KMS-11 (cell line): ENCODE measurements at regions not wholly inside any gene's neighbourhood (a gene's known extent, or its start where the extent isn't known, plus 50 kb on each side); places are given as distances from the start of the nearest gene placed in this dataset.
"Not testable (repeated sequence)": the region's sequence is repeated elsewhere in the genome, so short reads cannot be mapped to it uniquely, and the experiment has no call there.

Experiments used
- H2AFZ ChIP-seq: fragments of 200-600 bp; sonication (generic); 2 replicates; pipeline ENCODE4 v1.6.1; 2016; ENCODE audit warnings: antibody characterized with exemption, mixed run types, low read depth
- H3K27ac ChIP-seq: fragments of 200-600 bp; sonication (generic); 2 replicates; pipeline ENCODE4 v1.6.1; 2016; ENCODE audit warnings: mild to moderate bottlenecking, mixed run types
- H3K27me3 ChIP-seq: fragments of 200-600 bp; sonication (generic); 2 replicates; pipeline ENCODE4 v1.6.1; 2017; ENCODE audit warnings: mild to moderate bottlenecking, low read depth, mixed run types, moderate library complexity; ENCODE audit not compliant: insufficient read depth
- H3K36me3 ChIP-seq: fragments of 200-600 bp; sonication (generic); 2 replicates; pipeline ENCODE4 v1.6.1; 2017; ENCODE audit warnings: mild to moderate bottlenecking, mixed run types; ENCODE audit not compliant: insufficient read depth
- H3K4me1 ChIP-seq: fragments of 200-600 bp; sonication (generic); 2 replicates; pipeline ENCODE4 v1.6.1; 2016; ENCODE audit warnings: mild to moderate bottlenecking, low read depth, mixed run types; ENCODE audit not compliant: poor library complexity, severe bottlenecking
- H3K4me2 ChIP-seq: fragments of 200-600 bp; sonication (generic); 2 replicates; pipeline ENCODE4 v1.7.0; 2016; ENCODE audit warnings: mild to moderate bottlenecking, mixed run types
- H3K4me3 ChIP-seq: fragments of 200-600 bp; sonication (generic); IDR thresholded peaks from 2 replicates; pipeline ENCODE4 v1.6.1; 2017; ENCODE audit warnings: low read depth, low read length, mixed read lengths; ENCODE audit not compliant: insufficient read depth
- H3K79me2 ChIP-seq: fragments of 200-600 bp; sonication (generic); 2 replicates; pipeline ENCODE4 v1.6.1; 2016; ENCODE audit warnings: low read depth, mixed run types; ENCODE audit not compliant: insufficient read depth
- H3K9ac ChIP-seq: fragments of 200-600 bp; sonication (generic); 2 replicates; pipeline ENCODE4 v1.6.1; 2016; ENCODE audit warnings: mild to moderate bottlenecking, mixed run types
- H4K20me1 ChIP-seq: fragments of 200-600 bp; sonication (generic); 2 replicates; pipeline ENCODE4 v1.6.1; 2016; ENCODE audit warnings: mild to moderate bottlenecking, mixed run types; ENCODE audit not compliant: insufficient read depth
- TF ChIP-seq, protein P1 (sequence below): fragments of 200-600 bp; sonication (generic); conservative IDR thresholded peaks from 2 replicates; pipeline ENCODE4 v1.6.1; 2017; ENCODE audit warnings: low read depth, mild to moderate bottlenecking, antibody characterized with exemption, low read length, moderate library complexity, mixed read lengths

DNA sequence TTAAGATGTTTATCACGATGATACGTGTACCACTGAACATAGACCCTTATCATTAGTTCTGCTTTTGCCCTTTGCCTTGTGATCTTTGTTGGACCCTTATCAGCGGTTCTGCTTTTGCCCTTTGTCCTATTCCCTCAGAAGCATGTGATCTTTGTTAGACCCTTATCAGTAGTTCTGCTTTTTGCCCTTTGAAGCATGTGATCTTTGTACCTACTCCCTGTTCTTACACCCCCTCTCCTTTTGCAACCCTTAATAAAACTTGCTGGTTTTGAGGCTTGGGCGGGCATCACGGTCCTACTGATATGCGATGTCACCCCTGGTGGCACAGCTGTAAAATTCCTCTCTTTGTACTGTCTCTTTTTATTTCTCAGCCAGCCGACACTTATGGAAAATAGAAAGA lies 117.0 kb downstream of the SDHAF3 start:
- not testable (repeated sequence) for H3K4me1 ChIP-seq, H3K9ac ChIP-seq, H3K27me3 ChIP-seq, H4K20me1 ChIP-seq, H3K27ac ChIP-seq, H3K36me3 ChIP-seq, H3K4me2 ChIP-seq, H3K4me3 ChIP-seq, H2AFZ ChIP-seq, H3K79me2 ChIP-seq

DNA sequence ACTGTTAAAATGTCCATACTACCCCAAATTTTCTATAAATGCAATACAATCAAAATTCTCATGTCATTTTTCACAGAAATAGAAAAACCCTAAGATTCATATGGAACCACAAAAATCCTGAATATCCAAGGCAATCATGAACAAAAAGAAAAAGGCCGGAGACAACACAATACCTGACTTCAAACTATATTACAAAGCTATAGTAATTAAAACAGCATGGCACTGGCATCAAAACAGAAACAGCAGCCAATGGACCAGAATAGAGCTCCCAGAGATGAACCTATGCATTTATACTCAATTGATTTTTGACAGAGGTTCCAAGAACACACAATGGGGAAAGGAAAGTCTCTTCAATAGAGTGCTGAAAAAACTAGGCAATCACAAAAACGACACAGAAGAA lies 128.8 kb downstream of the SDHAF3 start:
- Histone ChIP-seq H3K4me2 (no peak overlapping the region), H3K9ac (no peak overlapping the region), H2AFZ (no peak overlapping the region), H3K79me2 (no peaks in the 10 kb centered on the region), H3K4me3 (no peak overlapping the region), H4K20me1 (no peaks in the 10 kb centered on the region), H3K27me3 (no peaks in the 10 kb centered on the region), H3K27ac (no peak overlapping the region), H3K4me1 (no peaks in the 10 kb centered on the region), H3K36me3 (no peaks in the 10 kb centered on the region)
- TF ChIP-seq, protein P1, sequence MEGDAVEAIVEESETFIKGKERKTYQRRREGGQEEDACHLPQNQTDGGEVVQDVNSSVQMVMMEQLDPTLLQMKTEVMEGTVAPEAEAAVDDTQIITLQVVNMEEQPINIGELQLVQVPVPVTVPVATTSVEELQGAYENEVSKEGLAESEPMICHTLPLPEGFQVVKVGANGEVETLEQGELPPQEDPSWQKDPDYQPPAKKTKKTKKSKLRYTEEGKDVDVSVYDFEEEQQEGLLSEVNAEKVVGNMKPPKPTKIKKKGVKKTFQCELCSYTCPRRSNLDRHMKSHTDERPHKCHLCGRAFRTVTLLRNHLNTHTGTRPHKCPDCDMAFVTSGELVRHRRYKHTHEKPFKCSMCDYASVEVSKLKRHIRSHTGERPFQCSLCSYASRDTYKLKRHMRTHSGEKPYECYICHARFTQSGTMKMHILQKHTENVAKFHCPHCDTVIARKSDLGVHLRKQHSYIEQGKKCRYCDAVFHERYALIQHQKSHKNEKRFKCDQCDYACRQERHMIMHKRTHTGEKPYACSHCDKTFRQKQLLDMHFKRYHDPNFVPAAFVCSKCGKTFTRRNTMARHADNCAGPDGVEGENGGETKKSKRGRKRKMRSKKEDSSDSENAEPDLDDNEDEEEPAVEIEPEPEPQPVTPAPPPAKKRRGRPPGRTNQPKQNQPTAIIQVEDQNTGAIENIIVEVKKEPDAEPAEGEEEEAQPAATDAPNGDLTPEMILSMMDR = no peak

GRCh38 chr7:97258187-97258586 lies 140.7 kb downstream of the SDHAF3 start:
- H3K27me3 ChIP-seq, H3K4me3 ChIP-seq, H3K9ac ChIP-seq, H3K79me2 ChIP-seq, H2AFZ ChIP-seq, H3K4me1 ChIP-seq, H3K4me2 ChIP-seq, H4K20me1 ChIP-seq, H3K36me3 ChIP-seq, H3K27ac ChIP-seq: not testable (repeated sequence)

DNA sequence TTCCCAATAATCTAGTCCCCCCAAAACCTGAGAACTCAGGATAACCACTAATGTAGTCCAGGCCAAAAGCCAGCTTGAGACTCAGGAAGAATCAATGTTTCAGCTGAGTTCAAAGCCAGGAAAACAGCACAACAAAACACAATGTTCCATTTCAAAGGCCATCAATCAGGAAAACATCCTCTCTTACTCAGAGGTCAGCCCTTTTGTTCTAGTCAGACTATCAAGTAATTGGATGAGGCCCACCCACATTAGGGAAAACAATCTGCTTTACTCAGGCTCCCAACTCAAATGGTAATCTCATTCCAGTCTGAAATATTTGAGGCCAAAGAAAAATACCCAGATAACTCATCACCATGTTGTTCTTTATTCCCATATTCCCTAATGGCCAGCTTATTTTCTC lies 152.2 kb downstream of the SDHAF3 start:
- Histone ChIP-seq H2AFZ (no peak overlapping the region), H3K9ac (no peak overlapping the region), H3K27me3 (no peaks in the 10 kb centered on the region), H3K4me2 (no peak overlapping the region), H3K27ac (no peak overlapping the region), H3K36me3 (no peaks in the 10 kb centered on the region), H3K4me3 (no peak overlapping the region), H3K79me2 (no peaks in the 10 kb centered on the region), H3K4me1 (no peaks in the 10 kb centered on the region), H4K20me1 (no peaks in the 10 kb centered on the region)
- TF ChIP-seq, protein P1 = no peak

- H3K4me1 ChIP-seq = no peaks in the 10 kb centered on the region
- no peaks in the 10 kb centered on the region for H4K20me1 ChIP-seq
- no peak overlapping the region for H3K4me3 ChIP-seq
- TF ChIP-seq, protein P1 = no peak
- H3K79me2 ChIP-seq = no peaks in the 10 kb centered on the region
- H3K36me3 ChIP-seq = no peaks in the 10 kb centered on the region
- H2AFZ ChIP-seq = no peak overlapping the region
- H3K9ac ChIP-seq = no peak overlapping the region
- no peak overlapping the region for H3K4me2 ChIP-seq
- H3K27ac ChIP-seq = no peak overlapping the region
- no peaks in the 10 kb centered on the region for H3K27me3 ChIP-seq
Measured at GRCh38 chr7:97270280-97270679, 152.8 kb downstream of the SDHAF3 start.
